Gastroesophageal sphincter (tissue), 3 donors: ENCODE measurements at regions not wholly inside any gene's neighbourhood (a gene's known extent, or its start where the extent isn't known, plus 50 kb on each side); places are given as distances from the start of the nearest gene placed in this dataset.

Experiments
- POLR2A ChIP-seq, 2 donors: fragments of 450-650 bp; IDR thresholded peaks; one replicate each; pipeline ENCODE4 v1.6.1; 2017; ENCODE audit warnings: antibody characterized with exemption in 2 of 2, mild to moderate bottlenecking in 2 of 2, moderate library complexity in 1 of 2
- TF ChIP-seq, protein P1 (sequence below), 4 experiments: fragments of 200-600 bp in 2 of 4; fragments of 450-650 bp in 2 of 4; sonication (generic) in 1 of 4; IDR thresholded peaks; one replicate each; pipeline ENCODE4 v1.5.1; 2017 to 2019; ENCODE audit warnings: antibody characterized with exemption in 4 of 4, mild to moderate bottlenecking in 2 of 4, moderate library complexity in 2 of 4

DNA sequence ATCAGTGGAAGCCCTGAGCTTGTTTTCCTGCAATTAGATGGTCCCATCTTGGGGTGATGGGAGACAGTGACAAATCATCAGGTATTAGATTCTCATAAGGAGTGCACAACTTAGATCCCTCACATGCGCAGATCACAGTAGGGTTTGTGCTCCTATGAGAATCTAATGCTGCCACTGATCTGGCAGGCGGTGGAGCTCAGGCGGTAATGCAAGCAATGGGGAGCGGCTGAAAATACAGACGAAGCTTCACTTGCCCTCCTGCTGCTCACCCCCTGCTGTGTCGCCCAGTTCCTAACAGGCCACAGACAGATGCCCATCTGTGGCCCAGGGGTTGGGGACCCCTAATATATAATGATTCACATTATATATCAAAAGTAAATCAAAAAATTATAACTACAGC, 258.8 kb upstream of the USP15 start:
- TF ChIP-seq, protein P1, sequence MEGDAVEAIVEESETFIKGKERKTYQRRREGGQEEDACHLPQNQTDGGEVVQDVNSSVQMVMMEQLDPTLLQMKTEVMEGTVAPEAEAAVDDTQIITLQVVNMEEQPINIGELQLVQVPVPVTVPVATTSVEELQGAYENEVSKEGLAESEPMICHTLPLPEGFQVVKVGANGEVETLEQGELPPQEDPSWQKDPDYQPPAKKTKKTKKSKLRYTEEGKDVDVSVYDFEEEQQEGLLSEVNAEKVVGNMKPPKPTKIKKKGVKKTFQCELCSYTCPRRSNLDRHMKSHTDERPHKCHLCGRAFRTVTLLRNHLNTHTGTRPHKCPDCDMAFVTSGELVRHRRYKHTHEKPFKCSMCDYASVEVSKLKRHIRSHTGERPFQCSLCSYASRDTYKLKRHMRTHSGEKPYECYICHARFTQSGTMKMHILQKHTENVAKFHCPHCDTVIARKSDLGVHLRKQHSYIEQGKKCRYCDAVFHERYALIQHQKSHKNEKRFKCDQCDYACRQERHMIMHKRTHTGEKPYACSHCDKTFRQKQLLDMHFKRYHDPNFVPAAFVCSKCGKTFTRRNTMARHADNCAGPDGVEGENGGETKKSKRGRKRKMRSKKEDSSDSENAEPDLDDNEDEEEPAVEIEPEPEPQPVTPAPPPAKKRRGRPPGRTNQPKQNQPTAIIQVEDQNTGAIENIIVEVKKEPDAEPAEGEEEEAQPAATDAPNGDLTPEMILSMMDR (IDR thresholded peaks at IDR 0.05): no peak
- TF ChIP-seq POLR2A (IDR thresholded peaks at IDR 0.05): no peak
